ENCODE measurements at regions not wholly inside any gene's neighbourhood (a gene's known extent, or its start where the extent isn't known, plus 50 kb on each side); places are given as distances from the start of the nearest gene placed in this dataset.

- DNase-seq, result no peak
These were observed 55.7 kb downstream of the RTL6 start for GRCh38 chr22:44442186-44442815.

GRCh38 chr22:44441401-44442185, 56.4 kb downstream of the RTL6 start:
- DNase-seq, result no peak

- DNase-seq, result no peak
These were observed 57.5 kb downstream of the RTL6 start for GRCh38 chr22:44440224-44441160.

- DNase-seq, result no peak
These were observed 58.4 kb downstream of the RTL6 start for GRCh38 chr22:44439356-44440223.

GRCh38 chr22:44438481-44439131, 59.4 kb downstream of the RTL6 start:
- DNase-seq, result no peak

- DNase-seq, result no peak
These were observed 60.0 kb downstream of the RTL6 start for GRCh38 chr22:44438056-44438455.

GRCh38 chr22:44437216-44438055, 60.6 kb downstream of the RTL6 start:
- no peak for DNase-seq

GRCh38 chr22:44436736-44437135, 61.3 kb downstream of the RTL6 start:
- DNase-seq, result no peak

- DNase-seq, result no peak
These were observed 66.8 kb downstream of the RTL6 start for GRCh38 chr22:44431256-44431655.

GRCh38 chr22:44430716-44431115, 67.3 kb downstream of the RTL6 start:
- DNase-seq, result no peak

GRCh38 chr22:44429941-44430587, 68.0 kb downstream of the RTL6 start:
- DNase-seq, result no peak

GRCh38 chr22:44428941-44429830, 68.8 kb downstream of the RTL6 start:
- no peak for DNase-seq

GRCh38 chr22:44427611-44428470, 70.2 kb downstream of the RTL6 start:
- no peak for DNase-seq

- DNase-seq, result no peak
These were observed 71.1 kb downstream of the RTL6 start for GRCh38 chr22:44426981-44427380.

- no peak for DNase-seq
These were observed 72.4 kb downstream of the RTL6 start for GRCh38 chr22:44425694-44426045.

- no peak for DNase-seq
These were observed 73.0 kb downstream of the RTL6 start for GRCh38 chr22:44424867-44425693.

GRCh38 chr22:44424359-44424682, 73.7 kb downstream of the RTL6 start:
- no peak for DNase-seq

All from C1 segment of cervical spinal cord (tissue), 14 donors.